Pancreas (tissue), 10 donors: ENCODE measurements at regions not wholly inside any gene's neighbourhood (a gene's known extent, or its start where the extent isn't known, plus 50 kb on each side); places are given as distances from the start of the nearest gene placed in this dataset.

Experiments used
- ATAC-seq, 4 donors: fragments of 200-7000 bp; cut with Tn5 transposase; one replicate each; pipeline versions ENCODE4 v1.8.0 to v1.9.1; 2020; ENCODE audit warnings: mild to moderate bottlenecking in 4 of 4, moderate library complexity in 4 of 4
- DNase-seq, 6 donors: peaks; one replicate each; pipeline ENCODE4 v3.0.0-alpha.2; 2020
- FAIRE-seq: peaks from 2 replicates; lab custom pipeline; 2012; peaks lifted over from hg19 to GRCh38; lab: Jason Lieb, UNC
- H3K27ac ChIP-seq, 4 donors: fragments of 200-600 bp; sonication (generic); 1 replicate in 3 of 4; 2 replicates in 1 of 4; pipeline versions ENCODE4 v1.5.0 to v1.8.0; 2020
- H3K27me3 ChIP-seq, 4 donors: fragments of 200-600 bp; one replicate each; pipeline ENCODE4 v1.8.0; 2021
- H3K36me3 ChIP-seq, 3 donors: fragments of 200-600 bp; sonication (generic) in 1 of 3; one replicate each; pipeline versions ENCODE4 v1.5.0 to v1.8.0; 2020 to 2021
- H3K4me1 ChIP-seq, 3 donors: fragments of 200-600 bp; one replicate each; pipeline ENCODE4 v1.8.0; 2021
- H3K4me3 ChIP-seq, 4 donors: fragments of 200-600 bp; sonication (generic) in 2 of 4; one replicate each; pipeline versions ENCODE4 v1.5.0 to v1.8.0; 2020 to 2021
- H3K9me3 ChIP-seq, 4 donors: fragments of 200-600 bp; one replicate each; pipeline ENCODE4 v1.8.0; 2021
- WGBS, 2 donors: extraction: QIAGEN DNeasy Blood & Tissue Kit; methylation state at CpG; one replicate each; pipeline ENCODE4 v1.1.7; 2013; 5-methylcytosine and 5-hydroxymethylcytosine counted together
- intact Hi-C, 3 donors: fragments of 100-400 bp; cut with DNase I; formaldehyde crosslinking; loops; one replicate each; pipeline versions ENCODE4 v1.11.1 to v1.14.2; 2022
- TF ChIP-seq, protein P1 (sequence below), 4 donors: fragments of 200-600 bp; sonication (generic) in 3 of 4; IDR thresholded peaks; one replicate each; pipeline versions ENCODE4 v1.5.0 to v1.8.0; 2021; ENCODE audit warnings: antibody characterized with exemption in 4 of 4
- donor health status: healthy with polysubstance abuse.
- donor health status: DM: no; HTN: no; CAD: no; lungs with moderate emphysema.
- donor health status: DM: no; HTN: no; CAD: no.
- donor health status: control.
- donor health status: control.
- donor health status: Bipolar disorder and iron deficiency.
- donor health status: DM: yes; HTN: yes; CAD: no.
- donor health status: DM: no; HTN: no; CAD: no.
- donor health status: DM: no; HTN: no; CAD: no.
- donor health status: DM: yes; HTN: yes; CAD: no.

DNA sequence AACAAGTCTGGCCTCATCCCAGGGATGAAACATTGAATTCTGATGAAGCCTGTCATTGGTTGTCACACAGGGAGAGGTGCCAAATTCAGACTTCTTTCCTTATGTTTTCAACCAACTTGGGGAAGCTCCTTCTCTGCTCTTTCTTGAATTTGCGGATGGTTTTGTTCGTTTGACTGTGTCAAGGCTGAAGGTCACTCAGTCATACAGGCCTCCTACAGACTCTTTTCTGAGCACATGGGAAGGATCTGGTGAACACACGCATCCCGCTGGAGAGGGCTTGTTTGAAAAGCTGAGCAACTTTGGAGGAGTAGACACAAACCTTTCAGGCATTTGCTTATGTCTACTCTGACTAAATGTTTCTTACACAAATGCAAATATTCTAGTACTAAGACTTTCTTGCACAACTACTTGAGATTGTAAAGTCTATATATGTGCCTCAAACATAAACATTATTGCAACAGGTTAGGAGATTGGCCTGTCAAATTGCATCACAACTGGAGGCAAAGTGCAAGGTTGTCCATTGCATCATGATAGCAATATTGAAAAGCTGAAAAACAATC, 151.5 kb upstream of the NR3C1 start:
- ATAC-seq (no peak), FAIRE-seq (no peak), DNase-seq (no peak)
- WGBS, 2 donors = 68 to 70% methylated on average over 4 of the region's 4 CpGs
- Histone ChIP-seq H3K36me3 (no peaks in the 10 kb centered on the region), H3K4me3 (no peak overlapping the region), H3K9me3 (no peaks in the 10 kb centered on the region), H3K27me3 (no peaks in the 10 kb centered on the region), H3K4me1 (no peaks in the 10 kb centered on the region), H3K27ac (no peak overlapping the region)
- intact Hi-C loops = no loop called here
- TF ChIP-seq, protein P1, sequence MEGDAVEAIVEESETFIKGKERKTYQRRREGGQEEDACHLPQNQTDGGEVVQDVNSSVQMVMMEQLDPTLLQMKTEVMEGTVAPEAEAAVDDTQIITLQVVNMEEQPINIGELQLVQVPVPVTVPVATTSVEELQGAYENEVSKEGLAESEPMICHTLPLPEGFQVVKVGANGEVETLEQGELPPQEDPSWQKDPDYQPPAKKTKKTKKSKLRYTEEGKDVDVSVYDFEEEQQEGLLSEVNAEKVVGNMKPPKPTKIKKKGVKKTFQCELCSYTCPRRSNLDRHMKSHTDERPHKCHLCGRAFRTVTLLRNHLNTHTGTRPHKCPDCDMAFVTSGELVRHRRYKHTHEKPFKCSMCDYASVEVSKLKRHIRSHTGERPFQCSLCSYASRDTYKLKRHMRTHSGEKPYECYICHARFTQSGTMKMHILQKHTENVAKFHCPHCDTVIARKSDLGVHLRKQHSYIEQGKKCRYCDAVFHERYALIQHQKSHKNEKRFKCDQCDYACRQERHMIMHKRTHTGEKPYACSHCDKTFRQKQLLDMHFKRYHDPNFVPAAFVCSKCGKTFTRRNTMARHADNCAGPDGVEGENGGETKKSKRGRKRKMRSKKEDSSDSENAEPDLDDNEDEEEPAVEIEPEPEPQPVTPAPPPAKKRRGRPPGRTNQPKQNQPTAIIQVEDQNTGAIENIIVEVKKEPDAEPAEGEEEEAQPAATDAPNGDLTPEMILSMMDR (IDR thresholded peaks at IDR 0.05) = no peak

DNA sequence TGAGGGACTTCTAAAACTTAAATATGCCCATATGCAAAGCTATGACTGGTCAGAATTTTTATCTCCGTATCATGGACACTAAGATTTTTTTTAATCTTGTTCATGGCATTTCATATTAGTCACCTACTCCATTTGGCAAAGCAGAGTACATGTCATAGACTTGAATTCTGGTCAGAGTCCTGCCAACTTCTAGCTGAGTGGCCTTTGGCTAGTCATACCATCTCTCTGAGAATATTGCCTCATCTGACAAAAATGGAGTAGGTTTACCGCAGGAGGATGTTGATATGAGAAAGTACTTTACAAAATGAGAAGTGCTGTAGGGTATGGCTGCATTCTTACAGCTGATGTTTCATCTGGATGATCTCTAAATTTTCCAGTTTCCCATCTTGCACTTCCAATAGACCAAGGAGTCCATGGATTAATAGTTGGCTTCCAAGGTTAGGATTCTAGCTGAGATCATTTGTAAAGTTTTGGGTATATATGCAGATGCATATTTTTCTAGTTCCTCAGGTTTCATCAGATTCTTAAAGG, 150.8 kb upstream of the NR3C1 start:
- peak in 2 of 4 donors; percentile 47 to 59 for ATAC-seq
- intact Hi-C loops = no loop called here

DNA sequence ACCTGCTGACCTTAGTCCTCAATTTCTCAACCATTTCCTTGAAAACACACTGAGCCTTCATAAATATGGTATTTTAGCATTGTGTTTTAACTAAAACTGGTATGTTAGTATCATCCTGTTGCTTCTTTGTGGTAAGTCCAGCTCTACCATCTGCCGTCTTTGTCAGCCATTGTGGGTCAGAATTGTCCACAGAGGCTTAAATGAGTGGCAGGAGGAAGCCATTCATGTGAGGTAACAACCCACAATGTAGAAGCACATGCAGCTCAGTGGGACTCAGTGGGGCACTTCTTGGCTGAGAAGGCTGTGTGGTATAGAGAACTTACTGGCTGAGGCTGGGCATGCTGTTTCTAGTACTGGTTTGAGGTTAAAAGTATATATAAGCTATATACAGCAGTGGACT, 149.2 kb upstream of the NR3C1 start:
- H3K27me3 ChIP-seq = no peaks in the 10 kb centered on the region
- DNase-seq = no peak
- intact Hi-C loops = no loop called here
- H3K9me3 ChIP-seq = no peaks in the 10 kb centered on the region
- no peak for FAIRE-seq
- ATAC-seq = no peak
- H3K36me3 ChIP-seq = no peaks in the 10 kb centered on the region
- H3K4me3 ChIP-seq = no peak overlapping the region
- 87 to 95% methylated on average over 1 of the region's 1 CpG for WGBS, 2 donors
- TF ChIP-seq, protein P1 (IDR thresholded peaks at IDR 0.05) = no peak
- H3K27ac ChIP-seq = no peak overlapping the region
- no peaks in the 10 kb centered on the region for H3K4me1 ChIP-seq

More for the DNA sequence above, 150.8 kb upstream of the NR3C1 start:
- DNase-seq (no peak), FAIRE-seq (no peak)
- Histone ChIP-seq H3K36me3 (no peaks in the 10 kb centered on the region), H3K27ac (no peak overlapping the region), H3K4me3 (no peak overlapping the region), H3K9me3 (no peaks in the 10 kb centered on the region), H3K4me1 (no peaks in the 10 kb centered on the region), H3K27me3 (no peaks in the 10 kb centered on the region)
- 89 to 91% methylated on average over 2 of the region's 2 CpGs for WGBS, 2 donors
- TF ChIP-seq, protein P1 (IDR thresholded peaks at IDR 0.05) = no peak

DNA sequence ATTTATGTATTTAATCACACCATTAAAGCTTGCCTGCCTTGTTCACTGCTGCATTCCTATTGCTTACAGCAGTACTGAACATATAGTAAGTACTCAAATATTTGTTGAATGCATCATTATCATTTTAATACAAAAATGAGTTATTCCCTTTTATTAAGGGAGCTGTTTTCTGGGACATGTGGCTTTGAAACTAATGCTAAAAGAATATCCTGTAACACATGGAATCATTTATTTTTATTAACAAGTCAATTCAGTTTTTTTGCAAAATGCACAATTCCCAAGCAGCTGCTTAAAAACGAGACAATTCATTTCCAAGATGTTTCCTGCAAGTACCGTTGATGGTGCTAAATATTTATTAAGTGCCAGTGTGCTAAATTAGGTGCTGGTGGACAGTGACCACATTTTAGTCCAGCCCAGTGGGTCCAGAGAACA, 148.3 kb upstream of the NR3C1 start:
- Histone ChIP-seq H3K36me3 (no peaks in the 10 kb centered on the region), H3K27ac (no peak overlapping the region), H3K4me1 (no peaks in the 10 kb centered on the region), H3K27me3 (no peaks in the 10 kb centered on the region), H3K9me3 (no peaks in the 10 kb centered on the region), H3K4me3 (no peak overlapping the region)
- TF ChIP-seq, protein P1 (IDR thresholded peaks at IDR 0.05) = no peak
- ATAC-seq (no peak), FAIRE-seq (no peak), DNase-seq (no peak)
- intact Hi-C loops = no loop called here
- 69 to 70% methylated on average over 2 of the region's 2 CpGs for WGBS, 2 donors

DNA sequence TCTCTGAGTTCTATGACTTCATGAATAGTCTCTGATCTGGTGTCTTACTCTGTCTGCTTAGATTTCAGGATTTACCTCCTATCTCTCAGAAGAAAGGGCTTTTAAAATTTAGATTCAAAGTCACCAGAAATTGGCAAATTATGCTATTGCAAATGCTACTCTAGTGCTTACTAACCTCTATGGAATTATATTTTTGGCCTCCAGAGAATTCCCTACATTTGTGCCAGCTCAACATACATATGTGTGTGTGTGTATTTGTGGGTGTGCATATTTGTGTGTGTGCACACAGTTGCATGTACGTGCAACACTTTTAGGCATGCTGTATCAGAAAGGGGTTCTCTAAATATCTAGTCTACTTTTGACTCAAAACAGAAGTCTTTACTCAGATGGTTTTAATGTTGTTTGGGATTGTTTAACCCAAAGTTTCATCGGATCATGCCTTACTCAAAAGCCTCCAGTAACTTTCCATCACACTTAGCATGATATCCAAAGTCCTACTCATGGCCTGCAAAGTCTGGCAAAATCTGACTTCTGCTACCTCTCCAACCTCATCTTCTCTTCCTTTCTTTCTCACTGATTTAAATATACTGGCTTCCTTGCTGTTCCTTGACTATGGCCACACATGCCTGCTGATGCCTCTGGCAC, 147.6 kb upstream of the NR3C1 start:
- intact Hi-C loops = no loop called here

More for the DNA sequence above, 147.6 kb upstream of the NR3C1 start:
- DNase-seq = no peak
- Histone ChIP-seq H3K36me3 (no peaks in the 10 kb centered on the region), H3K4me1 (no peaks in the 10 kb centered on the region), H3K4me3 (no peak overlapping the region), H3K9me3 (no peaks in the 10 kb centered on the region), H3K27ac (no peak overlapping the region), H3K27me3 (no peaks in the 10 kb centered on the region)
- no peak for FAIRE-seq
- no peak for ATAC-seq
- 82 to 98% methylated on average over 2 of the region's 2 CpGs for WGBS, 2 donors
- TF ChIP-seq, protein P1 (IDR thresholded peaks at IDR 0.05) = no peak
